GM21737 (cell line): ENCODE measurements at regions not wholly inside any gene's neighbourhood (a gene's known extent, or its start where the extent isn't known, plus 50 kb on each side); places are given as distances from the start of the nearest gene placed in this dataset.
"Not testable (repeated sequence)": the region's sequence is repeated elsewhere in the genome, so short reads cannot be mapped to it uniquely, and the experiment has no call there.

Experiments used
- ATAC-seq: cut with Tn5 transposase; IDR thresholded peaks from one replicate; pipeline ENCODE4 v1.9.1; 2021; ENCODE audit warnings: mild to moderate bottlenecking, moderate library complexity; ENCODE audit not compliant: unreplicated experiment

- no peak for ATAC-seq
Measured at GRCh38 chr6:141513830-141514229, 618.9 kb upstream of the GJE1 start.

- no peak for ATAC-seq
Measured at GRCh38 chr6:141510803-141511202, 621.9 kb upstream of the GJE1 start.

- ATAC-seq = not testable (repeated sequence)
Measured at GRCh38 chr6:141506062-141506461, 626.7 kb upstream of the GJE1 start.

- not testable (repeated sequence) for ATAC-seq
Measured at GRCh38 chr6:141504318-141504717, 628.4 kb upstream of the GJE1 start.

GRCh38 chr6:141501616-141502015 is 631.1 kb upstream of the GJE1 start:
- no peak for ATAC-seq

- ATAC-seq = no peak
Measured at GRCh38 chr6:141498977-141499376, 633.7 kb upstream of the GJE1 start.

- ATAC-seq = no peak
Measured at GRCh38 chr6:141492521-141493284, 640.0 kb upstream of the GJE1 start.

- no peak for ATAC-seq
Measured at GRCh38 chr6:141491684-141492083, 641.0 kb upstream of the GJE1 start.

GRCh38 chr6:141490982-141491381 is 641.7 kb upstream of the GJE1 start:
- ATAC-seq = no peak

- ATAC-seq = peak; percentile 44
Measured at GRCh38 chr6:141488488-141488887, 644.2 kb upstream of the GJE1 start.

GRCh38 chr6:141486942-141487341 is 645.8 kb upstream of the GJE1 start:
- ATAC-seq = no peak

GRCh38 chr6:141484711-141485110 is 648.0 kb upstream of the GJE1 start:
- ATAC-seq = peak; percentile 75

GRCh38 chr6:141483598-141484061 is 649.1 kb upstream of the GJE1 start:
- peak; percentile 93 for ATAC-seq

- ATAC-seq = peak; percentile 1
Measured at GRCh38 chr6:141482796-141483597, 649.7 kb upstream of the GJE1 start.

GRCh38 chr6:141475259-141475658 is 657.5 kb upstream of the GJE1 start:
- no peak for ATAC-seq

GRCh38 chr6:141472162-141472928 is 660.4 kb upstream of the GJE1 start:
- no peak for ATAC-seq

GRCh38 chr6:141470810-141471209 is 661.9 kb upstream of the GJE1 start:
- no peak for ATAC-seq

- ATAC-seq = no peak
Measured at GRCh38 chr6:141467881-141468280, 664.8 kb upstream of the GJE1 start.

GRCh38 chr6:141467041-141467440 is 665.7 kb upstream of the GJE1 start:
- ATAC-seq = no peak

GRCh38 chr6:141464896-141465295 is 667.8 kb upstream of the GJE1 start:
- ATAC-seq = no peak

- ATAC-seq = peak; percentile 55
Measured at GRCh38 chr6:141464490-141464889, 668.2 kb upstream of the GJE1 start.
